IPS DF 6.9 (cell line): ENCODE measurements at regions not wholly inside any gene's neighbourhood (a gene's known extent, or its start where the extent isn't known, plus 50 kb on each side); places are given as distances from the start of the nearest gene placed in this dataset.

Experiments used
- DNase-seq: peaks from one replicate; pipeline ENCODE4 v3.0.0-alpha.2; 2013; ENCODE audit warnings: low read depth, low spot score
- H3K27ac ChIP-seq: one replicate; pipeline ENCODE4 v1.5.1; 2013; ENCODE audit warnings: low read length, control low read depth
- H3K27me3 ChIP-seq: 2 replicates; pipeline ENCODE4 v1.6.1; 2013; ENCODE audit warnings: mild to moderate bottlenecking, low read length; ENCODE audit not compliant: control insufficient read depth, insufficient read depth
- H3K36me3 ChIP-seq: 2 replicates; pipeline ENCODE4 v1.6.1; 2013; ENCODE audit warnings: low read length; ENCODE audit not compliant: control insufficient read depth, insufficient read depth
- H3K4me1 ChIP-seq: 2 replicates; pipeline ENCODE4 v1.6.1; 2013; ENCODE audit warnings: low read length; ENCODE audit not compliant: control insufficient read depth, insufficient read depth
- H3K4me3 ChIP-seq: 2 replicates; pipeline ENCODE4 v1.5.1; 2013; ENCODE audit warnings: mild to moderate bottlenecking, low read length
- H3K9me3 ChIP-seq: 2 replicates; pipeline ENCODE4 v1.6.1; 2013; ENCODE audit warnings: low read length, inconsistent platforms; ENCODE audit not compliant: control insufficient read depth, insufficient read depth
- WGBS: extraction: QIAGEN DNeasy Blood & Tissue Kit; methylation state at CpG from one replicate; pipeline ENCODE4 v1.1.7; 2013; ENCODE audit warnings: mixed read lengths, missing lambda C conversion rate; ENCODE audit not compliant: insufficient read length, insufficient coverage; 5-methylcytosine and 5-hydroxymethylcytosine counted together

- Histone ChIP-seq H3K27me3 (peaks cover 44% of the 10 kb centered on the region), H3K9me3 (no peaks in the 10 kb centered on the region), H3K4me3 (peak overlapping the region; percentile 63; the same call in 1 of the 2 replicates), H3K4me1 (no peaks in the 10 kb centered on the region), H3K27ac (no peak overlapping the region), H3K36me3 (no peaks in the 10 kb centered on the region)
- no CpG with 5 or more reads among the region's 18 CpGs for whole genome bisulfite sequencing
- no peak for DNase-seq
Measured at GRCh38 chr10:23693925-23694324, 255.1 kb downstream of the OTUD1 start.

GRCh38 chr10:23694446-23694920 is 255.6 kb downstream of the OTUD1 start:
- H3K27me3 ChIP-seq, result peaks cover 44% of the 10 kb centered on the region
- DNase-seq, result no peak
- no peaks in the 10 kb centered on the region for H3K9me3 ChIP-seq
- no peaks in the 10 kb centered on the region for H3K36me3 ChIP-seq
- H3K4me1 ChIP-seq, result no peaks in the 10 kb centered on the region
- no CpG with 5 or more reads among the region's 49 CpGs for WGBS
- peak overlapping the region; percentile 63 for H3K4me3 ChIP-seq
- H3K27ac ChIP-seq, result no peak overlapping the region

- H3K36me3 ChIP-seq, result no peaks in the 10 kb centered on the region
- no peaks in the 10 kb centered on the region for H3K4me1 ChIP-seq
- DNase-seq, result no peak
- no peak overlapping the region for H3K27ac ChIP-seq
- H3K27me3 ChIP-seq, result peaks cover 44% of the 10 kb centered on the region
- no CpG with 5 or more reads among the region's 63 CpGs for WGBS
- H3K9me3 ChIP-seq, result no peaks in the 10 kb centered on the region
- H3K4me3 ChIP-seq, result peak overlapping the region; percentile 63; the same call in 1 of the 2 replicates
Measured at GRCh38 chr10:23694921-23695824, 256.3 kb downstream of the OTUD1 start.

- H3K4me1 ChIP-seq, result no peaks in the 10 kb centered on the region
- no peak for DNase-seq
- no CpG with 5 or more reads among the region's 36 CpGs for WGBS
- H3K27ac ChIP-seq, result no peak overlapping the region
- no peaks in the 10 kb centered on the region for H3K9me3 ChIP-seq
- H3K36me3 ChIP-seq, result no peaks in the 10 kb centered on the region
- H3K27me3 ChIP-seq, result peaks cover 44% of the 10 kb centered on the region
- peak overlapping the region; percentile 4; the same call in 1 of the 2 replicates for H3K4me3 ChIP-seq
Measured at GRCh38 chr10:23695825-23696420, 257.0 kb downstream of the OTUD1 start.

- DNase-seq, result no peak
- Histone ChIP-seq H3K4me3 (no peak overlapping the region), H3K9me3 (no peaks in the 10 kb centered on the region), H3K27me3 (peaks cover 44% of the 10 kb centered on the region), H3K36me3 (no peaks in the 10 kb centered on the region), H3K27ac (no peak overlapping the region), H3K4me1 (no peaks in the 10 kb centered on the region)
- no CpG with 5 or more reads among the region's 3 CpGs for WGBS
Measured at GRCh38 chr10:23696476-23696875, 257.6 kb downstream of the OTUD1 start.

- Histone ChIP-seq H3K9me3 (no peaks in the 10 kb centered on the region), H3K27me3 (no peaks in the 10 kb centered on the region), H3K27ac (no peak overlapping the region), H3K4me3 (no peak overlapping the region), H3K36me3 (no peaks in the 10 kb centered on the region), H3K4me1 (no peaks in the 10 kb centered on the region)
- no CpG with 5 or more reads among the region's 9 CpGs for WGBS
- DNase-seq, result peak; percentile 79
Measured at GRCh38 chr10:23702977-23703414, 264.1 kb downstream of the OTUD1 start.

GRCh38 chr10:23715363-23715762 is 276.5 kb downstream of the OTUD1 start:
- WGBS, result no CpG with 5 or more reads among the region's 1 CpG
- Histone ChIP-seq H3K9me3 (no peaks in the 10 kb centered on the region), H3K4me3 (no peak overlapping the region), H3K36me3 (no peaks in the 10 kb centered on the region), H3K4me1 (no peaks in the 10 kb centered on the region), H3K27me3 (no peaks in the 10 kb centered on the region), H3K27ac (no peak overlapping the region)
- no peak for DNase-seq

- H3K36me3 ChIP-seq, result no peaks in the 10 kb centered on the region
- no peak overlapping the region for H3K4me3 ChIP-seq
- no CpG with 5 or more reads among the region's 2 CpGs for WGBS
- no peaks in the 10 kb centered on the region for H3K4me1 ChIP-seq
- no peaks in the 10 kb centered on the region for H3K27me3 ChIP-seq
- no peak overlapping the region for H3K27ac ChIP-seq
- no peaks in the 10 kb centered on the region for H3K9me3 ChIP-seq
- no peak for DNase-seq
Measured at GRCh38 chr10:23717913-23718312, 279.0 kb downstream of the OTUD1 start.

- DNase-seq, result no peak
- Histone ChIP-seq H3K27me3 (no peaks in the 10 kb centered on the region), H3K4me1 (no peaks in the 10 kb centered on the region), H3K4me3 (no peak overlapping the region), H3K9me3 (no peaks in the 10 kb centered on the region), H3K36me3 (no peaks in the 10 kb centered on the region), H3K27ac (no peak overlapping the region)
- no CpG with 5 or more reads among the region's 3 CpGs for WGBS
Measured at GRCh38 chr10:23718946-23719345, 280.1 kb downstream of the OTUD1 start.

- no peaks in the 10 kb centered on the region for H3K4me1 ChIP-seq
- H3K9me3 ChIP-seq, result no peaks in the 10 kb centered on the region
- no peaks in the 10 kb centered on the region for H3K36me3 ChIP-seq
- no peak overlapping the region for H3K4me3 ChIP-seq
- H3K27ac ChIP-seq, result no peak overlapping the region
- H3K27me3 ChIP-seq, result no peaks in the 10 kb centered on the region
- no peak for DNase-seq
- WGBS, result no CpG with 5 or more reads among the region's 6 CpGs
Measured at GRCh38 chr10:23723796-23724195, 284.9 kb downstream of the OTUD1 start.
